Keratinocyte (primary cell): ENCODE measurements at regions not wholly inside any gene's neighbourhood (a gene's known extent, or its start where the extent isn't known, plus 50 kb on each side); places are given as distances from the start of the nearest gene placed in this dataset.

Source experiments
- DNase-seq: peaks from one replicate; pipeline ENCODE4 v3.0.0-alpha.2; 2011; ENCODE audit warnings: low read depth, missing footprints, low spot score
- FAIRE-seq: peaks from 2 replicates; lab custom pipeline; 2011; peaks lifted over from hg19 to GRCh38; lab: Jason Lieb, UNC
- H2AFZ ChIP-seq: 2 replicates; pipeline ENCODE4 v1.6.0; 2012; ENCODE audit warnings: low read length, control low read depth, inconsistent platforms; ENCODE audit not compliant: control insufficient read depth
- H3K27ac ChIP-seq: 2 replicates; pipeline ENCODE4 v1.5.1; 2011; ENCODE audit warnings: low read length; ENCODE audit not compliant: control insufficient read depth, insufficient read depth
- H3K27me3 ChIP-seq: 3 replicates; pipeline ENCODE4 v1.6.0; 2011; ENCODE audit warnings: low read length; ENCODE audit not compliant: control insufficient read depth, insufficient read depth; ENCODE audit errors: extremely low read depth
- H3K36me3 ChIP-seq, 2 experiments: 2 replicates in 1 of 2; 3 replicates in 1 of 2; pipeline ENCODE4 v1.5.1; 2011; ENCODE audit warnings: low read length in 2 of 2, mild to moderate bottlenecking in 1 of 2; ENCODE audit not compliant: control insufficient read depth in 2 of 2, insufficient read depth in 2 of 2; ENCODE audit errors: extremely low read depth in 1 of 2
- H3K4me1 ChIP-seq: 3 replicates; pipeline ENCODE4 v1.5.1; 2011; ENCODE audit warnings: low read length; ENCODE audit not compliant: control insufficient read depth, insufficient read depth; ENCODE audit errors: extremely low read depth
- H3K4me2 ChIP-seq: 3 replicates; pipeline ENCODE4 v1.6.0; 2011; ENCODE audit warnings: low read depth, low read length; ENCODE audit not compliant: control insufficient read depth, insufficient read depth; ENCODE audit errors: extremely low read depth
- H3K4me3 ChIP-seq, 3 experiments: fragments of 200-600 bp in 1 of 3; sonication (generic) in 1 of 3; 2 replicates in 2 of 3; 3 replicates in 1 of 3; pipeline ENCODE4 v1.5.1; 2011 to 2016; ENCODE audit warnings: low read length in 3 of 3, mild to moderate bottlenecking in 3 of 3, control low read depth in 2 of 3, inconsistent platforms in 1 of 3, low read depth in 1 of 3, mixed read lengths in 1 of 3, mixed run types in 1 of 3, moderate library complexity in 1 of 3; ENCODE audit not compliant: control insufficient read depth in 2 of 3, insufficient read depth in 2 of 3; ENCODE audit errors: extremely low read depth in 1 of 3
- H3K79me2 ChIP-seq: 2 replicates; pipeline ENCODE4 v1.6.0; 2012; ENCODE audit warnings: low read length; ENCODE audit not compliant: control insufficient read depth, insufficient read depth
- H3K9ac ChIP-seq: 3 replicates; pipeline ENCODE4 v1.6.0; 2011; ENCODE audit warnings: low read length; ENCODE audit not compliant: control insufficient read depth, insufficient read depth; ENCODE audit errors: extremely low read depth
- H3K9me1 ChIP-seq: 3 replicates; pipeline ENCODE4 v1.6.0; 2011; ENCODE audit warnings: low read length; ENCODE audit not compliant: control insufficient read depth, insufficient read depth; ENCODE audit errors: extremely low read depth
- H3K9me3 ChIP-seq: 2 replicates; pipeline ENCODE4 v1.5.1; 2012; ENCODE audit warnings: low read depth, low read length; ENCODE audit not compliant: control insufficient read depth
- H4K20me1 ChIP-seq: 3 replicates; pipeline ENCODE4 v1.6.0; 2011; ENCODE audit warnings: low read length; ENCODE audit not compliant: control insufficient read depth, insufficient read depth; ENCODE audit errors: extremely low read depth
- EZH2 ChIP-seq: IDR thresholded peaks from one replicate; pipeline ENCODE4 v1.6.1; 2012; ENCODE audit warnings: inconsistent platforms, mild to moderate bottlenecking, low read length, moderate library complexity
- dilution Hi-C: fragments of 300-500 bp; cut with MboI; formaldehyde crosslinking; loops from one replicate; pipeline ENCODE4 v1.7.0; 2020; ENCODE audit warnings: low sequenced_read_pairs; ENCODE audit not compliant: extremely low pct_ligation_motif_present
- TF ChIP-seq, protein P1 (sequence below), 3 experiments: IDR thresholded peaks in 1 of 3; conservative IDR thresholded peaks in 1 of 3; optimal IDR thresholded peaks in 1 of 3; 2 replicates in 2 of 3; 3 replicates in 1 of 3; pipeline versions ENCODE3 to v1.5.1; 2011; ENCODE audit warnings: low read length in 3 of 3, mild to moderate bottlenecking in 3 of 3, moderate library complexity in 2 of 3, control low read depth in 1 of 3, inconsistent platforms in 1 of 3; ENCODE audit not compliant: insufficient read depth in 2 of 3; ENCODE audit errors: extremely low read depth in 1 of 3

DNA sequence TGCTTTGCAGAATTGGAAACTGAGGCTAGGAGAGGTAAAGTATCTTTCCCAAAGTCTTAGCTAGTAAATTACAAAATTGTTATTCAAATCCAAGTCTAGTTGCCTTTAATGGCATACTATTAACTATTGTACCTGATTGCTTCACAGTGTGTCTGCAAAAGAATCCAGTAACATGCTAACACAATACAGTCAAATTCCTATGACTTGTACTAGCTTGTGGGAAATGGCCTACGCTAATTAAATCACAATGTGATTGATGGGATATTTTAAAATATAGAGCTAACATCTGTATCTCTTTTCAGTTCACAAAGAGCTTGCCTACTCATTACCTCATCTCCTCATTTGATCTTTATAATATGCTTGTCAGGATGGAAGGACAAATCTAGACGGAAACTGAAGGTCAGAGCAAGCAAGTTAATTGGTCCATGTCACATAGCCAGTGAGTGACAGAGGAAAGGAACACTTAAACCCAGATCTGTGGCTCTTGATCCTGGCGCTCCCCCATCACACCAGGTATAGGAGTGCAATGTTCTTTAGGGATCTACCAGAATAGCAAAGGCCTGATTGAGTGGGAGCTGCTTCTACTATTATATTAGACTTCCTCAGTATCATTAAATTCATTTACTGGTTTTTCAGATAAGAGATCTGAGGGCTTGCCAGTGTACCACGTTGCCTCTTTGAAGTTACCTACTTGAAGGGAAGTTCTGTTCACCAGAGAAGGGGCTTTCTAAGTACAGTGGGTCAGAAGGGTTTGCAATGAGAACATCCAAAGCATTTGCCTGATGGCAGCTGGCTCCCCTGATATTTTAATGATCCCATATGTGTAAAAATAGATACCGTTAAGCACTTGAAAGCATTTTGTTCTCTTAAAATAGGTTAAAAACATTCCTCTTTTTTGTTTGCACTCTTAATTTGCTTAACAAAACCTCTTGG lies 213.6 kb upstream of the SESN3 start:
- peak overlapping the region; percentile 5 for H2AFZ ChIP-seq
- H3K9me3 ChIP-seq, result no peaks in the 10 kb centered on the region
- no peak for DNase-seq
- peak overlapping the region; percentile 3 for H3K4me2 ChIP-seq
- H3K4me1 ChIP-seq, result peaks cover 11% of the 10 kb centered on the region
- no peaks in the 10 kb centered on the region for H3K79me2 ChIP-seq
- H3K4me3 ChIP-seq, result no peak overlapping the region
- dilution Hi-C loops, result no loop called here
- H3K27me3 ChIP-seq, result no peaks in the 10 kb centered on the region
- no peaks in the 10 kb centered on the region for H3K36me3 ChIP-seq
- H3K9me1 ChIP-seq, result no peaks in the 10 kb centered on the region
- no peak overlapping the region for H3K27ac ChIP-seq
- peak; percentile 70 for FAIRE-seq
- no peaks in the 10 kb centered on the region for H4K20me1 ChIP-seq
- TF ChIP-seq, protein P1, sequence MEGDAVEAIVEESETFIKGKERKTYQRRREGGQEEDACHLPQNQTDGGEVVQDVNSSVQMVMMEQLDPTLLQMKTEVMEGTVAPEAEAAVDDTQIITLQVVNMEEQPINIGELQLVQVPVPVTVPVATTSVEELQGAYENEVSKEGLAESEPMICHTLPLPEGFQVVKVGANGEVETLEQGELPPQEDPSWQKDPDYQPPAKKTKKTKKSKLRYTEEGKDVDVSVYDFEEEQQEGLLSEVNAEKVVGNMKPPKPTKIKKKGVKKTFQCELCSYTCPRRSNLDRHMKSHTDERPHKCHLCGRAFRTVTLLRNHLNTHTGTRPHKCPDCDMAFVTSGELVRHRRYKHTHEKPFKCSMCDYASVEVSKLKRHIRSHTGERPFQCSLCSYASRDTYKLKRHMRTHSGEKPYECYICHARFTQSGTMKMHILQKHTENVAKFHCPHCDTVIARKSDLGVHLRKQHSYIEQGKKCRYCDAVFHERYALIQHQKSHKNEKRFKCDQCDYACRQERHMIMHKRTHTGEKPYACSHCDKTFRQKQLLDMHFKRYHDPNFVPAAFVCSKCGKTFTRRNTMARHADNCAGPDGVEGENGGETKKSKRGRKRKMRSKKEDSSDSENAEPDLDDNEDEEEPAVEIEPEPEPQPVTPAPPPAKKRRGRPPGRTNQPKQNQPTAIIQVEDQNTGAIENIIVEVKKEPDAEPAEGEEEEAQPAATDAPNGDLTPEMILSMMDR (optimal IDR thresholded peaks at IDR 0.05 in 1 of 3, IDR thresholded peaks at IDR 0.05 in 1 of 3, conservative IDR thresholded peaks at IDR 0.05 in 1 of 3; ENCODE audit: extremely low read depth in 1 of 3, insufficient read depth in 2 of 3, low read length in 3 of 3), result no peak
- TF ChIP-seq EZH2, result no peak
- H3K9ac ChIP-seq, result no peak overlapping the region

DNA sequence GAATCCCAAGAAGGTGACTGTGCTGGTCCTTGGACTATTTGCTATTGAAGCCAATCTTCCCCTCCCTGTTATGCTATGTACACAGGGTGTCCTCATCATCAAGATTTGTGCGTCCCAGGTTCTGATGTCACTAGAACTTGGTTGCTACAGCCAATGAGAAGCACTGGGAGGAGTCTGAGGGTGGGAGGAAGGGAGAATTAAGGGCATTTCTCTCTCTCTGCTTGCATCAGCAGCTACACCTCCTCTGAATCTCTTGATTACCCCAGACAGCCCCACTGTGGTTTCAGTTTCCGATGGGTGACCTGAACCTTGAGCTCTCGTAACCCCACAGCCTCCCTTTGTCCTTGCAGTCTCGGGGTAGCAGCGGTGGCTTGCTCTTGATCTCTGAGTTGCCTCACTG lies 212.4 kb upstream of the SESN3 start:
- Histone ChIP-seq H3K27ac (no peak overlapping the region), H3K9me1 (no peaks in the 10 kb centered on the region), H3K27me3 (no peaks in the 10 kb centered on the region), H3K36me3 (no peaks in the 10 kb centered on the region), H3K4me2 (no peak overlapping the region), H3K9me3 (no peaks in the 10 kb centered on the region), H2AFZ (no peak overlapping the region), H4K20me1 (no peaks in the 10 kb centered on the region), H3K79me2 (no peaks in the 10 kb centered on the region), H3K9ac (no peak overlapping the region), H3K4me3 (no peak overlapping the region), H3K4me1 (peaks cover 11% of the 10 kb centered on the region)
- FAIRE-seq (no peak), DNase-seq (no peak)
- dilution Hi-C loops, result no loop called here
- TF ChIP-seq, protein P1 (optimal IDR thresholded peaks at IDR 0.05 in 1 of 3, IDR thresholded peaks at IDR 0.05 in 1 of 3, conservative IDR thresholded peaks at IDR 0.05 in 1 of 3; ENCODE audit: extremely low read depth in 1 of 3, insufficient read depth in 2 of 3, low read length in 3 of 3), result no peak
- no peak for TF ChIP-seq EZH2
